Testis (tissue), 2 donors: ENCODE measurements at regions not wholly inside any gene's neighbourhood (a gene's known extent, or its start where the extent isn't known, plus 50 kb on each side); places are given as distances from the start of the nearest gene placed in this dataset.

ENCODE experiments used
- POLR2A ChIP-seq: fragments of 450-650 bp; IDR thresholded peaks from one replicate; pipeline ENCODE4 v1.6.1; 2017; ENCODE audit warnings: antibody characterized with exemption, mild to moderate bottlenecking, moderate library complexity
- TF ChIP-seq, protein P1 (sequence below), 3 experiments: fragments of 450-650 bp in 2 of 3; fragments of 200-600 bp in 1 of 3; sonication (generic) in 1 of 3; IDR thresholded peaks; one replicate each; pipeline ENCODE4 v1.5.1; 2016 to 2019; ENCODE audit warnings: antibody characterized with exemption in 3 of 3, mild to moderate bottlenecking in 2 of 3, moderate library complexity in 1 of 3

DNA sequence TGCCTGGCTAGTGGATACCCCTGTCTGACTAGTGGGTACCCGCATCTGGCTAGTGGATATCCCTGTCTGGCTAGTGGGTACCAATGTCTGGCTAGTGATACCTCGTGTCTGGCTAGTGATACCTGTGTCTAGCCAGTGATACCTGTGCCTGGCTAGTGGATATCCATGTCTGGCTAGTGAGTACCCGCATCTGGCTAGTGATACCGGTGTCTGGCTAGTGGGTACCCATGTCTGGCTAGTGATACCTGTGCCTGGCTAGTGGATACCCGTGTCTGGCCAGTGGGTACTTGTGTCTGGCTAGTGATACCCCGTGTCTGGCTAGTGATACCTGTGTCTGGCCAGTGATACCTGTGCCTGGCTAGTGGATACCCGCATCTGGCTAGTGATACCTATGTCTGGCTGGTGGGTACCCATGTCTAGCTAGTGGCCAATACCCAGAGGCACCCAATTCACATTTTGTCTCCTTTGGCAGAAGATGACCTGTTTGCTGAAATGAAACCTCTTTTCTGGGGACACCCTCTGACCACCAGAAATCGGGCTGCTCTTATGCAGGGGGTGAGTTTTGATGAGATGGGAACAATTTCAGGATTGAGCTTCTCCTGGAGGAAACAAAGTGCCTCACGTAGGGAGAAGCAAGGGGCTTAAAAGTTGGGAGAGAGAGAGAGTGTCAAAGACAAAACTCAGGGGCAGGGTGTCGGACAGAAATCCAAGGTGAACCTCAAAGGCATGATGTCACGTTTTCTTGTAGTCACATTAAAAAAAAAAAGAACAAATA is 63.4 kb downstream of the SMIM38 start:
- TF ChIP-seq POLR2A: no peak
- TF ChIP-seq, protein P1, sequence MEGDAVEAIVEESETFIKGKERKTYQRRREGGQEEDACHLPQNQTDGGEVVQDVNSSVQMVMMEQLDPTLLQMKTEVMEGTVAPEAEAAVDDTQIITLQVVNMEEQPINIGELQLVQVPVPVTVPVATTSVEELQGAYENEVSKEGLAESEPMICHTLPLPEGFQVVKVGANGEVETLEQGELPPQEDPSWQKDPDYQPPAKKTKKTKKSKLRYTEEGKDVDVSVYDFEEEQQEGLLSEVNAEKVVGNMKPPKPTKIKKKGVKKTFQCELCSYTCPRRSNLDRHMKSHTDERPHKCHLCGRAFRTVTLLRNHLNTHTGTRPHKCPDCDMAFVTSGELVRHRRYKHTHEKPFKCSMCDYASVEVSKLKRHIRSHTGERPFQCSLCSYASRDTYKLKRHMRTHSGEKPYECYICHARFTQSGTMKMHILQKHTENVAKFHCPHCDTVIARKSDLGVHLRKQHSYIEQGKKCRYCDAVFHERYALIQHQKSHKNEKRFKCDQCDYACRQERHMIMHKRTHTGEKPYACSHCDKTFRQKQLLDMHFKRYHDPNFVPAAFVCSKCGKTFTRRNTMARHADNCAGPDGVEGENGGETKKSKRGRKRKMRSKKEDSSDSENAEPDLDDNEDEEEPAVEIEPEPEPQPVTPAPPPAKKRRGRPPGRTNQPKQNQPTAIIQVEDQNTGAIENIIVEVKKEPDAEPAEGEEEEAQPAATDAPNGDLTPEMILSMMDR (IDR thresholded peaks at IDR 0.05): no peak
